Loucy (cell line): ENCODE measurements at regions not wholly inside any gene's neighbourhood (a gene's known extent, or its start where the extent isn't known, plus 50 kb on each side); places are given as distances from the start of the nearest gene placed in this dataset.

ENCODE experiments used
- EZH2phosphoT487 ChIP-seq: fragments of 200-600 bp; IDR thresholded peaks from 2 replicates; pipeline ENCODE4 v1.6.1; 2018; ENCODE audit warnings: antibody characterized with exemption, mild to moderate bottlenecking, moderate library complexity, borderline replicate concordance
- TF ChIP-seq, protein P1 (sequence below): fragments of 200-600 bp; sonication (generic); conservative IDR thresholded peaks from 2 replicates; pipeline ENCODE4 v1.5.1; 2014; ENCODE audit warnings: mild to moderate bottlenecking, antibody characterized with exemption, low read length

DNA sequence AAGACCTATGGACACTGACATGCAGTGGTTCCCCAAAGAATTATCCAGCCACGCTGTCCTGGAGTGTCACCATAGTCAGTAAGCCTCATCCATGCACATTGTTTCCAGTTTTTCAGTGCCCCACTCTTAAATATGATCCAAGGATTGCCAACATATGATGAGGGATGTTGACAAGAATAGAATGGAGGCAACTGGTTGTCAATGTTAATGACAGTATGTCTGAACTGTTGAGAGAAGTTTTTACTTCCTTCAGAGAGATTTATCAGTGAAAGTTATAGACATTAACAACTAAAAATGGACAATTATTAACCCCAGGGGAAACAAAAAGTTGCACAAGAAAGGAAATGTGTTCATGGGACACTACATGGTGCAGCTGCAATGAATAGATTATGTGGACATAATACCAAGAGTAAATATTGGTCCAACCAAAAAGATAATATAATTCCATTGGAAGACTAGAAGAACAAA lies 69.9 kb downstream of the CYP26B1 start:
- TF ChIP-seq, protein P1, sequence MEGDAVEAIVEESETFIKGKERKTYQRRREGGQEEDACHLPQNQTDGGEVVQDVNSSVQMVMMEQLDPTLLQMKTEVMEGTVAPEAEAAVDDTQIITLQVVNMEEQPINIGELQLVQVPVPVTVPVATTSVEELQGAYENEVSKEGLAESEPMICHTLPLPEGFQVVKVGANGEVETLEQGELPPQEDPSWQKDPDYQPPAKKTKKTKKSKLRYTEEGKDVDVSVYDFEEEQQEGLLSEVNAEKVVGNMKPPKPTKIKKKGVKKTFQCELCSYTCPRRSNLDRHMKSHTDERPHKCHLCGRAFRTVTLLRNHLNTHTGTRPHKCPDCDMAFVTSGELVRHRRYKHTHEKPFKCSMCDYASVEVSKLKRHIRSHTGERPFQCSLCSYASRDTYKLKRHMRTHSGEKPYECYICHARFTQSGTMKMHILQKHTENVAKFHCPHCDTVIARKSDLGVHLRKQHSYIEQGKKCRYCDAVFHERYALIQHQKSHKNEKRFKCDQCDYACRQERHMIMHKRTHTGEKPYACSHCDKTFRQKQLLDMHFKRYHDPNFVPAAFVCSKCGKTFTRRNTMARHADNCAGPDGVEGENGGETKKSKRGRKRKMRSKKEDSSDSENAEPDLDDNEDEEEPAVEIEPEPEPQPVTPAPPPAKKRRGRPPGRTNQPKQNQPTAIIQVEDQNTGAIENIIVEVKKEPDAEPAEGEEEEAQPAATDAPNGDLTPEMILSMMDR, result no peak
- TF ChIP-seq EZH2phosphoT487, result no peak
